Right atrium auricular region (tissue), 2 donors: ENCODE measurements at regions not wholly inside any gene's neighbourhood (a gene's known extent, or its start where the extent isn't known, plus 50 kb on each side); places are given as distances from the start of the nearest gene placed in this dataset.

Experiments
- DNase-seq: peaks from one replicate; pipeline ENCODE4 v3.0.0-alpha.2; 2019; ENCODE audit warnings: low spot score
- H3K27ac ChIP-seq, 2 donors: fragments of 200-600 bp; sonication (generic); 1 replicate in 1 of 2; 2 replicates in 1 of 2; pipeline ENCODE4 v1.5.1; 2016 to 2019
- H3K27me3 ChIP-seq, 2 donors: fragments of 200-600 bp; sonication (generic); one replicate each; pipeline versions ENCODE4 v1.5.1 to v1.6.0; 2017 to 2019
- H3K36me3 ChIP-seq: fragments of 200-600 bp; sonication (generic); one replicate; pipeline ENCODE4 v1.5.1; 2016
- H3K4me1 ChIP-seq, 2 donors: fragments of 200-600 bp; sonication (generic); one replicate each; pipeline versions ENCODE4 v1.5.1 to v1.6.0; 2017 to 2019
- H3K4me3 ChIP-seq, 2 donors: fragments of 200-600 bp; sonication (generic); 1 replicate in 1 of 2; 2 replicates in 1 of 2; pipeline ENCODE4 v1.5.1; 2017 to 2019; ENCODE audit warnings: mild to moderate bottlenecking in 1 of 2, moderate library complexity in 1 of 2
- H3K9me3 ChIP-seq, 2 donors: fragments of 200-600 bp; sonication (generic); one replicate each; pipeline ENCODE4 v1.5.1; 2019
- TF ChIP-seq, protein P1 (sequence below), 2 donors: fragments of 200-600 bp; sonication (generic); IDR thresholded peaks; one replicate each; pipeline ENCODE4 v1.5.1; 2019; ENCODE audit warnings: antibody characterized with exemption in 2 of 2

DNA sequence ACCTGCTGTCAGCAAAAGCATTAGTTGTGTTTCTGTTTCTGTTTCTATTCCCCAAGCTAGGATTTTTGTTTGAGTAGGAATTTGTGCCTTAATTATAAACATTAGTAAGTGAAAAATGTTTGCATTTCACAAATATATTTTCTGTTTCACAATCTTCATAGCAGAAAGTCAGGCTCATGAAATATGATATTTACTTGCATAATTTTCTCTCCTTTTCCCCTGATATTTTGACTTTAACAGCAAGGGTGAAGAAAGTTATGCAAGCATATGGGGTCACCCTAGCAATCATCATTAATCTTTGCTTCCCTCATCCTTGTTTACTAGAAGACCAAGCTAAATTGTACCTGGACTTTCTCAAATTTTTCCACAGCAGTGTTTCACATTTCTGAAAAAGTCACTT is 140.3 kb upstream of the SEMA6D start:
- Histone ChIP-seq H3K27me3 (no peaks in the 10 kb centered on the region), H3K27ac (no peak overlapping the region), H3K4me3 (no peak overlapping the region), H3K4me1 (peaks cover 0 to 8% of the 10 kb centered on the region in 2 donors), H3K36me3 (no peaks in the 10 kb centered on the region), H3K9me3 (no peaks in the 10 kb centered on the region)
- no peak for DNase-seq
- TF ChIP-seq, protein P1, sequence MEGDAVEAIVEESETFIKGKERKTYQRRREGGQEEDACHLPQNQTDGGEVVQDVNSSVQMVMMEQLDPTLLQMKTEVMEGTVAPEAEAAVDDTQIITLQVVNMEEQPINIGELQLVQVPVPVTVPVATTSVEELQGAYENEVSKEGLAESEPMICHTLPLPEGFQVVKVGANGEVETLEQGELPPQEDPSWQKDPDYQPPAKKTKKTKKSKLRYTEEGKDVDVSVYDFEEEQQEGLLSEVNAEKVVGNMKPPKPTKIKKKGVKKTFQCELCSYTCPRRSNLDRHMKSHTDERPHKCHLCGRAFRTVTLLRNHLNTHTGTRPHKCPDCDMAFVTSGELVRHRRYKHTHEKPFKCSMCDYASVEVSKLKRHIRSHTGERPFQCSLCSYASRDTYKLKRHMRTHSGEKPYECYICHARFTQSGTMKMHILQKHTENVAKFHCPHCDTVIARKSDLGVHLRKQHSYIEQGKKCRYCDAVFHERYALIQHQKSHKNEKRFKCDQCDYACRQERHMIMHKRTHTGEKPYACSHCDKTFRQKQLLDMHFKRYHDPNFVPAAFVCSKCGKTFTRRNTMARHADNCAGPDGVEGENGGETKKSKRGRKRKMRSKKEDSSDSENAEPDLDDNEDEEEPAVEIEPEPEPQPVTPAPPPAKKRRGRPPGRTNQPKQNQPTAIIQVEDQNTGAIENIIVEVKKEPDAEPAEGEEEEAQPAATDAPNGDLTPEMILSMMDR (IDR thresholded peaks at IDR 0.05): no peak

DNA sequence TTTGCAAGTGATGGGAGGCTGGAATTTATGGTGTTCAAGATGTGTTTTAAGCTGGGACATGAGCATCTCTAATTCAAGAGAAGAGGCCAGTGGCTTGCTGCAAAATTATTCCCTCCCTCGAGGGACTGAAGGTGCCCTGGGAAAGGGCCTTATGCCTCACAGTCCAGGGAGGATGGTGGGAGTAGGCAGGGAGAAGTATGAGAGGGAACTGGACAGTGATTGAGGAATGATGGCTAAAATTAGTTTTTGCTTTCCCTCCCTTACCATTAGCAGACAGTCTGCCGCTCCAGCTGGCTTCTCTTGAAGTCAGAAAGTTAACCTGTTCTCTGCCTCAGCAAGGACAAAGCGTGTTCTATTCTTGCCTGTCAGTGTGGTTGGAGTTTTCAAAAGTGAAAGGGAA is 139.8 kb upstream of the SEMA6D start:
- Histone ChIP-seq H3K4me1 (peaks cover 0 to 8% of the 10 kb centered on the region in 2 donors), H3K36me3 (no peaks in the 10 kb centered on the region), H3K27me3 (no peaks in the 10 kb centered on the region), H3K9me3 (no peaks in the 10 kb centered on the region), H3K27ac (no peak overlapping the region), H3K4me3 (no peak overlapping the region)
- no peak for DNase-seq
- TF ChIP-seq, protein P1 (IDR thresholded peaks at IDR 0.05): no peak

DNA sequence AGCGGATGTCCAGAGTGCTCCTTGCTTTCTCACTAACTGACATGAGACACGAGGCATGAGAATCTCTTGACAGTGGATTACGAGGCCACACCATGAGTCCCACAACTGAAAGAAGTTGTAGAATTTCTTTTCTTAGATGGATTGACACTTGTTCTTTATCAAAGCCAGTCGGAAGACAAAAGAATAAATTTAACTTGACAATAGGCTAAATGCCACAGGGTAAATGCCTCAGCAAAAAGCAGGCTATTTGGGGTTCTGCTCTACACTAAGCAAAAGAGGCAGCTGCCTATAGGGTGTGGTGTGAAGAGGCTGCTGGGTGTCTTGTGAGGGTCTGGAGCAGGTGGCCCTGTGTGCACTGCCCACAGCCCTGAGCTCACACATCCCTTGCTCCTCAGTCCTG is 135.1 kb upstream of the SEMA6D start:
- Histone ChIP-seq H3K4me1 (peaks cover 0 to 7% of the 10 kb centered on the region in 2 donors), H3K36me3 (no peaks in the 10 kb centered on the region), H3K27me3 (no peaks in the 10 kb centered on the region), H3K4me3 (no peak overlapping the region), H3K9me3 (no peaks in the 10 kb centered on the region), H3K27ac (no peak overlapping the region)
- TF ChIP-seq, protein P1 (IDR thresholded peaks at IDR 0.05): no peak
- no peak for DNase-seq

DNA sequence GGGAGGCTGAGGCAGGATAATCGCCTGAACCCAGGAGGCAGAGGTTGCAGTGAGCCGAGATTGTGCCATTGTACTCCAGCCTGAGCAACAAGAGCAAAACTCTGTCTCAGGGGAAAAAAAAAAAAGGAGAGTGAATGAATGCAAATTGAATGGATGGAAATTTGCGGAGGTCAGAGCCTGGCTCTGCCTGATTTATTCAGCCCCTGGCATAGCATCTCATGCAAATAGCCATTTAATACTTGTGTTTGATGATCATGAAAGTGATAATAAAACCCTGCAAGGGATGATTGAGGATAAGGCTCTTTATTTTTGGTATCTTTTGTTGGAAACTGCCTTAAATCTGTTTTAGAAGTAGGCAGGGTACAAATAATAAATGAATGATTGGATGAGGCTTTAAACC is 133.0 kb upstream of the SEMA6D start:
- no peaks in the 10 kb centered on the region for H3K27me3 ChIP-seq
- DNase-seq: no peak
- H3K36me3 ChIP-seq: no peaks in the 10 kb centered on the region
- H3K27ac ChIP-seq: no peak overlapping the region
- H3K4me3 ChIP-seq: no peak overlapping the region
- no peaks in the 10 kb centered on the region for H3K4me1 ChIP-seq
- H3K9me3 ChIP-seq: no peaks in the 10 kb centered on the region
- TF ChIP-seq, protein P1 (IDR thresholded peaks at IDR 0.05): no peak

DNA sequence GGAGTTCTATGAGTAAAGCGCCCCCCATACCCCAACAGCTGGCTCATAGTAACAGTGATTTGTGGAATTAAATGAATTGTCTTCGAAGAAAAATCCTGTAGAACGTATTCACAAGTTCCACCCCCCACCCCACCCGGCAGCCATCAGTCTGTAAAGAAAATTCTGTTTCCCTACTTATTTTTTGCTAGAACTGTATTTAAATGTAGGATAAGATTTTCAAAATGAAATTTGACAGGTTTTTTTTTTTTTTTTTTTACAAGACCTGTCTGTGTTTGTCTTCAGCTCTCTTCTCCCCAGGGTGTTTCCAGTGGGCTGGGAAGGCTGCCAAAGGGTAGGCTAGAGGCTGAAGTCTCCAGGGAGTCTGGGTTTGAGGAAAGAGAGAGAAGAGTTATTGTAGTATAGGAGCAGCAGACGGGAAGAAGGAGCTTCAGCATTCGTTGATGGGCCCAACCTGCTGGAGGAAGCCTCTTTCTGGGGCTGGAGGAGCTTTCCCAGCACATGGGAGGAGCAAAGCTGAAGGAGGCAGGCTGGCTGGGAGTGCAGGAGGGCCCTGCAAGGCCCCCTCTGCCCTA is 130.6 kb upstream of the SEMA6D start:
- Histone ChIP-seq H3K36me3 (no peaks in the 10 kb centered on the region), H3K27me3 (no peaks in the 10 kb centered on the region), H3K4me1 (no peaks in the 10 kb centered on the region), H3K9me3 (no peaks in the 10 kb centered on the region), H3K4me3 (no peak overlapping the region), H3K27ac (no peak overlapping the region)
- TF ChIP-seq, protein P1 (IDR thresholded peaks at IDR 0.05): no peak
- no peak for DNase-seq
